ENCODE measurements at regions not wholly inside any gene's neighbourhood (a gene's known extent, or its start where the extent isn't known, plus 50 kb on each side); places are given as distances from the start of the nearest gene placed in this dataset.

DNA sequence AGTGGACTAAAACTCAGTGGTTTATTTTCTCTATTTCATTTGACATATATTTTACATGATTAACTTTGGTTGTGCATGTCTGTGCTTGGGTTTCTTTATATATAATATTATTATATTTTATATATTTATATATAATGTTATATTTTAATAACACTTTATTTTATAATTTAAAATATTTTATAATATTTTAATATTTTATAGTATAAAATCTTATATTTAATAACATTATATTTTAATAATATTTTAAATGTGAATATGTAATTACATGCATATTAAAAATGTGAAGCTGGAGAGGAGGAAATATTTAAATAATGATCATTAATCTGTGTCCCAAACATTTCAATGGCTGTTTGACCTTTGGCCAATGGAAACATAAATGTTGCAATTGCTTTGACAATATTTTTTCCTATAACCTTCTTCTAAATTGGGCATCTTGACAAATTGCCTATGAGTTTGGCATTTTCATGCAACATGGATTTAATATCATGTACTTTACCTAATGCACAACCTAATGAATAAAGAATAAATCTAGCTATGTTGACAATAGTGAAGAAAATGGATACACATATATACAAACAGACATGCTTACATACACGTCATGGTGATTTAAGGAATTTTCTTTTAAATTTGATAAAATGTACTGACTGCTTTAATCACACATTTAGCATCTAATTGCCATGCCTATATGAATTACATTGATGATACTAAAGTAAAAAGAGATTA, 607.1 kb downstream of the SLITRK6 start:
- TF ChIP-seq POLR2A (IDR thresholded peaks at IDR 0.05; ENCODE audit: low read depth, low read length), result no peak
- TF ChIP-seq TAF1 (IDR thresholded peaks at IDR 0.05; ENCODE audit: borderline replicate concordance, low read depth, low read length), result no peak
- no peak for TF ChIP-seq POLR2AphosphoS5 (IDR thresholded peaks at IDR 0.05; ENCODE audit: low read depth, low read length)
